Mesodermal cell (in vitro differentiated cells): ENCODE measurements at regions not wholly inside any gene's neighbourhood (a gene's known extent, or its start where the extent isn't known, plus 50 kb on each side); places are given as distances from the start of the nearest gene placed in this dataset.

Experiments used
- H3K27ac ChIP-seq: 2 replicates; pipeline ENCODE4 v1.7.0; 2013; ENCODE audit warnings: mild to moderate bottlenecking, low read depth, low read length, moderate library complexity; ENCODE audit not compliant: severe bottlenecking
- H3K36me3 ChIP-seq: 2 replicates; pipeline ENCODE4 v1.7.1; 2013; ENCODE audit warnings: mild to moderate bottlenecking, low read length, moderate library complexity; ENCODE audit not compliant: control insufficient read depth, insufficient read depth
- H3K4me1 ChIP-seq: one replicate; pipeline ENCODE4 v1.7.1; 2013; ENCODE audit warnings: mild to moderate bottlenecking, low read length; ENCODE audit not compliant: insufficient read depth, control insufficient read depth, poor library complexity, severe bottlenecking
- H3K4me3 ChIP-seq: 2 replicates; pipeline ENCODE4 v1.7.0; 2013; ENCODE audit warnings: low read length, control low read depth, mild to moderate bottlenecking; ENCODE audit not compliant: insufficient read depth, poor library complexity, severe bottlenecking; ENCODE audit errors: extremely low read depth
- H3K9me3 ChIP-seq: 2 replicates; pipeline ENCODE4 v1.7.1; 2013; ENCODE audit warnings: mild to moderate bottlenecking, low read length, moderate library complexity; ENCODE audit not compliant: control insufficient read depth
- WGBS, 2 experiments: methylation state at CpG; one replicate each; pipeline ENCODE4 v1.1.5; 2013; ENCODE audit warnings: missing lambda C conversion rate in 2 of 2; ENCODE audit not compliant: insufficient coverage in 2 of 2; 5-methylcytosine and 5-hydroxymethylcytosine counted together

DNA sequence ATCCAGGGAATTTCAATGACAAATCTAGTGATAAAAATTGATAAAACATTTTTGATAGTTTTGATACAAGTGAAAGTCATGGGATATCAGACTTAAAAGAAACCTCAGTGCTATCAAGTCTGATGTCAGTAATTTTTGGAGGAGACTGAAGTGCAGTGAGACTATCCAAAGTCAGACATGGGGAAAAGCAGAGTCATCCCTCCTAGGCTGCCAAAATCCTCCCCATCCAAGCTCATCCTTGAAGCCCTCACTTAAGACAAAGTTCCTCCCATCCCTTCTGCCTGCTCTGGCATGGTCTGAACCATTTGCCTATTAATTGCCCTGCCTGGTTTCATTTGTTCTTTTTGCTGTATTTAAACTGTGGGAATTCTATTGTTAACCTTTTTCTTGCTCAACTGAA is 456.9 kb upstream of the UBE2E2 start:
- Histone ChIP-seq H3K9me3 (no peaks in the 10 kb centered on the region), H3K36me3 (no peaks in the 10 kb centered on the region), H3K27ac (no peak overlapping the region), H3K4me1 (no peaks in the 10 kb centered on the region), H3K4me3 (no peak overlapping the region)

DNA sequence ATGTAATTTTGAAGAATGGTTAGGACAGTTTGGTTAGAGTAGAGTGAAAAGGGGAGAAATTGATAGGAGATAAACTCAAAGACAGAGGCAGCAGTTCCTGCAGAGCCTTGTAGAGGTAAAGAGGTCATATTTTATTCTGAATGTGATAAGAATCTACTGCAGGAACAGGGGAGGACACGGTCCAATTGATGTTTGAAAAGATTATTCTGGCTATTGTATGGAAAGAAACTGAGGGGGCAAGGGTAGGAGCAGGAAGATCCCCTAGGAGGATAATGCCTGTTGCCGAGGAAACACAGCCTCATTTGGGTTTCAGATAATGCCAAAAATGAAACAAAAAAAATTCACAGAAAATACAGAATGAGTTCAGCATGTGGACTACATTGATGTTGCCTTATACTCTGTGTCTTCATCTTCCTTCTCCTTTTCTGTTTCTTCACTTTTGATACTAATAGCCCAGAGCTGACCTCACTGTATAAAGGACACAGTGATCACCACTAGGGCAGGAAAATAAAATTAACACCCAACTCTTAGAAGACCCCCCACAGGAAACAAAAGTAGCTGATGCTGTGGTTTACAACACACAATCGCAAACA is 454.6 kb upstream of the UBE2E2 start:
- H3K27ac ChIP-seq = no peak overlapping the region
- H3K9me3 ChIP-seq = no peaks in the 10 kb centered on the region
- no peaks in the 10 kb centered on the region for H3K36me3 ChIP-seq
- H3K4me3 ChIP-seq = no peak overlapping the region
- 57 to 60% methylated on average over 1 of the region's 3 CpGs for WGBS, 2 experiments
- H3K4me1 ChIP-seq = no peaks in the 10 kb centered on the region

DNA sequence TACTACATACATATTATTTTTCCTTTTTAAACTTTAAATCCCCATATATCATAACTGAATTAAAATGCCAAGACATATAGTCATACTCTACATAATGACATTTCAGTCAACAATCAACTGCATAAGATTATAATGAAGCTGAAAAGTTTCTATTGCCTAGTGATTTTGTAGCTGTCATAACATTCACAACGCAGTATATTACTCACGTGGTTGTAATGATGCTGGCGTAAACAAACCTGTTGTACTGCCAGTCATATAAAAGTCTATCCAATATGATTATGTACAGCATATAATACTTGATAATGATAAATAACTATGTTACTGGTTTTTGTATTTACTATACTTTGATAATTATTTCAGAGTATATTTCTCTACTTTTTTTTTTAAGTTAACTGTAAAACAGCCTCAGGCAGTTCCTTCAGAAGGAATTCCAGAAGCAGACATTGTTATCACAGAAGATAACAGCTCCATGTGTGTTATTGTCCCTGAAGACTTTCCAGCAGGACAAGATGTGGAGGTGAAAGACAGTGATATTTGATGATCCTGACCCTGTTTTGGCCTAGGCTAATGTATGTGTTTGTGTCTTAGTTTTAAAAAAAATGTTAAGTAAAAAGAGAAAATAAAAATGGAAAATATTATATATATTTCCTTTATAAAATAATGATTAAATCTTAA is 443.4 kb upstream of the UBE2E2 start:
- Histone ChIP-seq H3K9me3 (peaks cover 6% of the 10 kb centered on the region), H3K27ac (no peak overlapping the region), H3K36me3 (no peaks in the 10 kb centered on the region), H3K4me3 (no peak overlapping the region), H3K4me1 (peaks cover 6% of the 10 kb centered on the region)
- WGBS, 2 experiments = no CpG with 5 or more reads among the region's 3 CpGs

DNA sequence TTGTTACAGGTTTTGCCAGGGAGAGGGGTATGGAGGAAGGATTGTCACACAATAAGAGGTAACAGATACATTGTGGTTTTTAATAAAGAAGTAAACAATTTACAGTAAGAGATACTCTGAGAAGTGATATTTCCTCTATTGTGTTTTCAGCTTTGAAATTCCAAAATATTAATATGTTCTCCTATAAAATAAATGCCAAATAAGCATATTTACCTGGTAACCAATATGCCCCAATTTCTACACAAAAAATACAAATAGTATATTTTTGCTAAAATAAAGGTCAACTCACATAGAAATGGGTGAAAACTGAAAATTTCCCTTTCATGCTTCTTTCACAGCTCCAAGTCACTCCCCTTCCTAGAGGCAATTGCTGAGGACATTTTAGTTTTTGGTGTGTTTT is 437.4 kb upstream of the UBE2E2 start:
- H3K4me3 ChIP-seq = no peak overlapping the region
- peaks cover 6% of the 10 kb centered on the region for H3K9me3 ChIP-seq
- no peak overlapping the region for H3K27ac ChIP-seq
- peaks cover 6% of the 10 kb centered on the region for H3K4me1 ChIP-seq
- no peaks in the 10 kb centered on the region for H3K36me3 ChIP-seq

DNA sequence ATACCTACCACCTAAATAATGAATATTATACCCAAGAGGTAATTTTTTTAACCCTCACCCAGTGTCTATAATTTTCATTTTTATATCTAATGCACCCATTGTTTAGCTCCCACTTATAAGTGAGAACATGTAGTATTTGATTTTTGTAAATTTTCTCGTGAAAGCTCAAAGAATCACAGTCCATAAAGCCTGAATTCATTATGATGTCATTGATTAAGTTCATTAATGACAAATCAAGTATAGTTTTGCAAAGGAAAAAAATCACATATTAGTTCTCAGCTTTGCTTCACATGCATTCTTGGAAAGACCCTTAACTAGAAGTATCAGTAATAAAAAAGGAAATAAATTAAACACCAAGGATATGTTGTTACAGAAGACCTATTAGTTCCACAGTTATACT is 425.3 kb upstream of the UBE2E2 start:
- no peak overlapping the region for H3K4me3 ChIP-seq
- H3K9me3 ChIP-seq = no peaks in the 10 kb centered on the region
- H3K36me3 ChIP-seq = no peaks in the 10 kb centered on the region
- peaks cover 6% of the 10 kb centered on the region for H3K4me1 ChIP-seq
- H3K27ac ChIP-seq = no peak overlapping the region
- WGBS, 2 experiments = no CpG with 5 or more reads among the region's 1 CpG

DNA sequence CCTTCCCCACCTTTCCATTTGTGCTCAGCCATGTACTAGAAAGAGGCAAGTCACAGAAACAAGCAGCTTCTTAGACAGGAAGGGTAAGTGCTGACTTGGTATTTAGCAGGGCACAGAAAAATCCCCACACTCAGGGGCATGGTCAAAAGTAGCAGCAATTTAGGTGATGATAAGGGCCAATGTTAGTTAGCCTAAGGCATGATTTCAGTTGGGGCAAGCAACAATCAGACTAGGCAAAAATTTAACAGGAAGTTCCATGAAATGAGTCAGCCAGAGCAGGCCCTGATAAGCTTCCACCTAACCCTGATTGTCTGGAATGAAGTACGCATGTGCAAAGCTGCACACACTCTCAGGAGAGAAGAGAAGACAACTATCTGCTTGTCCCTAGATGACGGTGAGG is 423.4 kb upstream of the UBE2E2 start:
- Histone ChIP-seq H3K27ac (peak overlapping the region; percentile 46), H3K36me3 (no peaks in the 10 kb centered on the region), H3K4me1 (peaks cover 6% of the 10 kb centered on the region), H3K4me3 (no peak overlapping the region), H3K9me3 (no peaks in the 10 kb centered on the region)
- WGBS, 2 experiments = 67 to 100% methylated on average over 1 to 2 of the region's 2 CpGs

DNA sequence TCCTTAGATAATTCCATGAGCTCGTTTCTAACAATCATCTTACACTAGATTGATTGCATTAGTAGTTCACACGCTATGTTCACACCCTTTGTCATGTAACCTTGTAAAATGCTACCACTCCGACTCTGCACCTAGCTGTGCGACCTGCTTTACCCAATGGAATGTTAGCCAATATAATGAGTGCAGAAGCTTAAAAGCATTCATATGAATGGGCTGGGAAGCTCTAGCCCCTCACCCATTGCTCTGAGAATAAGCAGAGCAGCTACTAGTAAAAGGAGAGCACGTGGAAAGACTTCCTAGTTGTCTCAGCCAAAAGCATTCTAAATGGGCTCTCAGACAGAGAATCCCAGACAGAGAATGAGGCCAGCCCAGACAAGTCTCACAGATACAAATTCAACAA is 410.6 kb upstream of the UBE2E2 start:
- no peaks in the 10 kb centered on the region for H3K9me3 ChIP-seq
- no peak overlapping the region for H3K27ac ChIP-seq
- H3K36me3 ChIP-seq = no peaks in the 10 kb centered on the region
- 63% methylated on average over 2 of the region's 5 CpGs; no CpG with 5 or more reads in 1 of the 2 experiments for WGBS, 2 experiments
- no peak overlapping the region for H3K4me3 ChIP-seq
- H3K4me1 ChIP-seq = no peaks in the 10 kb centered on the region

DNA sequence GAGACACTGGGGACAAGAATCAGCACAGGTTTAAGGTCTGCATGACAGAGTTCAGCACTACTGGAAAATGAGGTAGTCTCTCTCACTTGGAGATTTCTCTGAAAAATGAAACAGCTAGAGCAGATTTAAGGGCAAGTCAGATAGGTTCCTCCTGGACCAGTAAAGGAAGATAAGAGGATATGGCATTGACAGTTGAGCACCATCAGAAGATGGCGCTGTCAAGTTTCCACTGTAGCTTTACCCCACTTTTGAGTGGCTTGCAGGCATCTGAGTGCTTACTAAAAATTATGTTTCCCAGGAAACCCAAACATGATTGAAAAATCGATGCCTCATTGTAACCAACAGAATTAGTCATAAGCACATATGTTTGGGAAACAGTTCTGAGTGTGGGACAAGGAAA is 407.2 kb upstream of the UBE2E2 start:
- H3K4me3 ChIP-seq = no peak overlapping the region
- peaks cover 5% of the 10 kb centered on the region for H3K4me1 ChIP-seq
- H3K27ac ChIP-seq = no peak overlapping the region
- WGBS, 2 experiments = 80 to 85% methylated on average over 1 of the region's 2 CpGs
- no peaks in the 10 kb centered on the region for H3K9me3 ChIP-seq
- H3K36me3 ChIP-seq = no peaks in the 10 kb centered on the region

DNA sequence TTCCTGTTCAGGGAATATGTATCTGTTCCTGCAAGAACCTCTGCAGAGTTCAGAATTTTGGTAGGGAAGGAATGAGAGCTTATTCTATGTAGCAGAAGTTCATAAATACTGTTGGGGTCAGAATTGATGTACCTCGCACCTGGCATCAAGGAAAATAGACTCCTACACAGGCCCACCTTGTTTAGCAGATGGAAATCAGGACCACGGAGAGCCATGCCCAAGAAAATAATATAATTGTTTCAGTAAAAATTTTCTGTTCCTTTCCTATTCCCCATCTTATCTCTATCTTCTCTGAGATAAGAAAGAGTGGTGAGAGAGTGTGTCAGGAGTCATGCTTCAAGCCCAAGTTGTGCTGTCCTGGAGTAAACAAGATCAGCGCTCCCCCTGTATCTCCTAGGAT is 404.7 kb upstream of the UBE2E2 start:
- Histone ChIP-seq H3K4me1 (peaks cover 5% of the 10 kb centered on the region), H3K9me3 (no peaks in the 10 kb centered on the region), H3K4me3 (no peak overlapping the region), H3K27ac (no peak overlapping the region), H3K36me3 (no peaks in the 10 kb centered on the region)
- no CpG with 5 or more reads among the region's 3 CpGs for WGBS, 2 experiments

DNA sequence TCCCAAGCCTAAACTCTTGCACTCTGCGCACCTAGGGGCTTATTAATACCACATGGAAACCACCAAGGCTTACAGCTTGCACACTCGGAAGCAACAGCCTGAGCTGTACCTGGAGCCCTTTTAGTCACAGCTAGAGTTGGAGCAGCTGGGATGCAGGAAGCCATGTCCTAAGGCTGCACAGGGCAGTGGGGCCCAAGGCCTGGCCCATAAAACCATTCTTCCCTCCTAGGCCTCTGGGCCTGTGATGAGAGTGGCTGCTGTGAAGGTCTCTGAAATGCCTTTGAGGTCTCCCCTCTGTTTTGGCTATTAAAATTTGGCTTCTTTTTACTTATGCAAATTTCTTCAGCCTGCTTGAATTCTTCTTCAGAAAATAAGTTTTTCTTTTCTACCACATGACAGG is 383.9 kb upstream of the UBE2E2 start:
- no peaks in the 10 kb centered on the region for H3K9me3 ChIP-seq
- no peak overlapping the region for H3K4me3 ChIP-seq
- H3K4me1 ChIP-seq = no peaks in the 10 kb centered on the region
- 89 to 100% methylated on average over 1 to 2 of the region's 2 CpGs for WGBS, 2 experiments
- no peak overlapping the region for H3K27ac ChIP-seq
- H3K36me3 ChIP-seq = no peaks in the 10 kb centered on the region

DNA sequence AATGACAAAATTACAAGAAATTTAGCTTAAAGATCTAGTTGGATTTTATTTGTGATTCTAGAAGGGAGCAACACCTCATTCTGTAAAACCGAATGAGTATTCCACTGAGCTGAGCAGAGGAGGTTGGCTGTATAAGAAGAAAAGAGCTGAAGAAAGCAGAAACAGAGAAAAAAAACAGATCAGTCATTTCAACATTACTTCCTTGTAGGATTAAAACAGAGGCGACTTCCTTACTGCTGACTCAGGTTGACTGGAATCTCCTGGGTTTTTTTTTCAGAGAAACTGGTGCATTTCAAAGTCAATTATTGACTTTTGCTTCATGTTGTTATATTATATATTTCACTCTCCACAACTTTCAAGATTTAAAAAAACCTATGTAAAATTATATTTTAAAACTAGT is 368.1 kb upstream of the UBE2E2 start:
- peak overlapping the region; percentile 74 for H3K27ac ChIP-seq
- H3K9me3 ChIP-seq = no peaks in the 10 kb centered on the region
- H3K36me3 ChIP-seq = no peaks in the 10 kb centered on the region
- H3K4me1 ChIP-seq = peaks cover 26% of the 10 kb centered on the region
- WGBS, 2 experiments = 17% methylated on average over 1 of the region's 2 CpGs; no CpG with 5 or more reads in 1 of the 2 experiments
- H3K4me3 ChIP-seq = no peak overlapping the region
